ENCODE measurements at regions not wholly inside any gene's neighbourhood (a gene's known extent, or its start where the extent isn't known, plus 50 kb on each side); places are given as distances from the start of the nearest gene placed in this dataset.
A peak's percentile ranks its signal among the peaks of the same experiment; 100 is the strongest.

GRCh38 chr3:27574438-27574795 is 90.2 kb upstream of the SLC4A7 start (continued):
- no peak for TF ChIP-seq ZNF317 (CRISPR knock-in tag; IDR thresholded peaks at IDR 0.05; ENCODE audit: borderline replicate concordance, low read depth)
- TF ChIP-seq TEAD1 (CRISPR knock-in tag; IDR thresholded peaks at IDR 0.05) = no peak
- TF ChIP-seq RELA (CRISPR knock-in tag; IDR thresholded peaks at IDR 0.05; ENCODE audit: borderline replicate concordance) = no peak

- Mint-ChIP-seq H3K9me3 (no peaks in the 10 kb centered on the region), H3K4me3 (no peak overlapping the region), H3K27me3 (ENCODE audit: low read depth) (no peaks in the 10 kb centered on the region), H3K36me3 (no peaks in the 10 kb centered on the region), H3K27ac (no peak overlapping the region), H3K4me1 (peaks cover 12% of the 10 kb centered on the region)
- DNase-seq (ENCODE audit: low spot score) = no peak
- no peak for ATAC-seq
- TF ChIP-seq JUN (CRISPR knock-in tag; IDR thresholded peaks at IDR 0.05) (no peak), ESRRA (CRISPR knock-in tag; IDR thresholded peaks at IDR 0.05; ENCODE audit: borderline replicate concordance) (no peak), GRHL2 (CRISPR knock-in tag; IDR thresholded peaks at IDR 0.05; ENCODE audit: insufficient replicate concordance, severe bottlenecking) (no peak), CTCF (IDR thresholded peaks at IDR 0.05) (no peak), ZNF532 (CRISPR knock-in tag; IDR thresholded peaks at IDR 0.05; ENCODE audit: borderline replicate concordance) (no peak), E2F4 (CRISPR knock-in tag; IDR thresholded peaks at IDR 0.05; ENCODE audit: borderline replicate concordance, low read depth) (no peak)
- ChIA-PET POLR2A (no interaction called here), CTCF (no interaction called here)
These were observed 89.7 kb upstream of the SLC4A7 start for GRCh38 chr3:27573780-27574437.

GRCh38 chr3:27573138-27573537 is 89.0 kb upstream of the SLC4A7 start:
- POLR2A ChIA-PET = no interaction called here
- H3K27ac Mint-ChIP-seq = no peak overlapping the region
- no peak for ATAC-seq
- H3K9me3 Mint-ChIP-seq = no peaks in the 10 kb centered on the region
- no peaks in the 10 kb centered on the region for H3K27me3 Mint-ChIP-seq (ENCODE audit: low read depth)
- CTCF ChIA-PET = no interaction called here
- no peak overlapping the region for H3K4me3 Mint-ChIP-seq
- peaks cover 15% of the 10 kb centered on the region for H3K4me1 Mint-ChIP-seq
- no peak for DNase-seq (ENCODE audit: low spot score)
- no peaks in the 10 kb centered on the region for H3K36me3 Mint-ChIP-seq
- TF ChIP-seq FOXK1 (CRISPR knock-in tag; IDR thresholded peaks at IDR 0.05) (no peak), JUN (CRISPR knock-in tag; IDR thresholded peaks at IDR 0.05) (no peak), TCF7 (CRISPR knock-in tag; IDR thresholded peaks at IDR 0.05; ENCODE audit: low read depth) (no peak), FOXJ3 (CRISPR knock-in tag; IDR thresholded peaks at IDR 0.05; ENCODE audit: borderline replicate concordance) (no peak), SP1 (CRISPR knock-in tag; conservative IDR thresholded peaks at IDR 0.05) (no peak)

- H3K4me3 Mint-ChIP-seq = no peak overlapping the region
- ChIA-PET POLR2A (no interaction called here), CTCF (no interaction called here)
- DNase-seq (ENCODE audit: low spot score) (no peak), ATAC-seq (peak; percentile 56; the same call in 1 of the 2 replicates)
- H3K9me3 Mint-ChIP-seq = no peaks in the 10 kb centered on the region
- H3K27ac Mint-ChIP-seq = no peak overlapping the region
- H3K27me3 Mint-ChIP-seq (ENCODE audit: low read depth) = no peaks in the 10 kb centered on the region
- peaks cover 16% of the 10 kb centered on the region for H3K4me1 Mint-ChIP-seq
- H3K36me3 Mint-ChIP-seq = no peaks in the 10 kb centered on the region
- TF ChIP-seq KAT7 (CRISPR knock-in tag; IDR thresholded peaks at IDR 0.05; ENCODE audit: borderline replicate concordance) (no peak), ZNF423 (CRISPR knock-in tag; IDR thresholded peaks at IDR 0.05) (no peak), FOXJ3 (CRISPR knock-in tag; IDR thresholded peaks at IDR 0.05; ENCODE audit: borderline replicate concordance) (no peak), ZNF317 (CRISPR knock-in tag; IDR thresholded peaks at IDR 0.05; ENCODE audit: borderline replicate concordance, low read depth) (no peak), NFYB (CRISPR knock-in tag; conservative IDR thresholded peaks at IDR 0.05; ENCODE audit: low read depth) (no peak), ATF6 (CRISPR knock-in tag; IDR thresholded peaks at IDR 0.05) (no peak), SMAD4 (CRISPR knock-in tag; IDR thresholded peaks at IDR 0.05) (no peak), ZNF416 (CRISPR knock-in tag; IDR thresholded peaks at IDR 0.05) (no peak), HMGA2 (CRISPR knock-in tag; IDR thresholded peaks at IDR 0.05) (no peak), ATF1 (CRISPR knock-in tag; IDR thresholded peaks at IDR 0.05) (no peak), ZNF671 (CRISPR knock-in tag; IDR thresholded peaks at IDR 0.05) (no peak), CREM (CRISPR knock-in tag; IDR thresholded peaks at IDR 0.05) (no peak)
These were observed 87.2 kb upstream of the SLC4A7 start for GRCh38 chr3:27571345-27571744.

All from WTC11 (cell line).